ENCODE measurements at regions not wholly inside any gene's neighbourhood (a gene's known extent, or its start where the extent isn't known, plus 50 kb on each side); places are given as distances from the start of the nearest gene placed in this dataset.

- TF ChIP-seq CTCF (conservative IDR thresholded peaks at IDR 0.05; ENCODE audit: low read depth, low read length) (no peak), EZH2 (IDR thresholded peaks at IDR 0.05; ENCODE audit: low read length, unreplicated experiment) (no peak)
Measured at GRCh38 chr12:127962303-127962702, 304.7 kb upstream of the TMEM132C start.

Data from PC-3 (cell line).